ENCODE measurements at regions not wholly inside any gene's neighbourhood (a gene's known extent, or its start where the extent isn't known, plus 50 kb on each side); places are given as distances from the start of the nearest gene placed in this dataset.
"Not testable (repeated sequence)": the region's sequence is repeated elsewhere in the genome, so short reads cannot be mapped to it uniquely, and the experiment has no call there.

- Mint-ChIP-seq H3K4me1 (no peaks in the 10 kb centered on the region), H3K27ac (no peak overlapping the region), H3K27me3 (peaks cover 39% of the 10 kb centered on the region), H3K4me3 (no peak overlapping the region), H3K36me3 (ENCODE audit: low read depth) (no peaks in the 10 kb centered on the region)
- ATAC-seq (no peak), DNase-seq (no peak)
- no peaks in the 10 kb centered on the region for H3K9me3 ChIP-seq (ENCODE audit: control insufficient read depth, low read length, poor library complexity, severe bottlenecking)
Observed at GRCh38 chr10:45136256-45136655, 135.5 kb downstream of the ZNF22 start.

GRCh38 chr10:45144326-45145070, 143.8 kb downstream of the ZNF22 start:
- Mint-ChIP-seq H3K36me3 (ENCODE audit: low read depth) (no peaks in the 10 kb centered on the region), H3K4me3 (no peak overlapping the region), H3K27me3 (peaks cover 58% of the 10 kb centered on the region), H3K4me1 (no peaks in the 10 kb centered on the region), H3K27ac (no peak overlapping the region)
- H3K9me3 ChIP-seq (ENCODE audit: control insufficient read depth, low read length, poor library complexity, severe bottlenecking), result no peaks in the 10 kb centered on the region
- DNase-seq, result no peak
- no peak for ATAC-seq

DNA sequence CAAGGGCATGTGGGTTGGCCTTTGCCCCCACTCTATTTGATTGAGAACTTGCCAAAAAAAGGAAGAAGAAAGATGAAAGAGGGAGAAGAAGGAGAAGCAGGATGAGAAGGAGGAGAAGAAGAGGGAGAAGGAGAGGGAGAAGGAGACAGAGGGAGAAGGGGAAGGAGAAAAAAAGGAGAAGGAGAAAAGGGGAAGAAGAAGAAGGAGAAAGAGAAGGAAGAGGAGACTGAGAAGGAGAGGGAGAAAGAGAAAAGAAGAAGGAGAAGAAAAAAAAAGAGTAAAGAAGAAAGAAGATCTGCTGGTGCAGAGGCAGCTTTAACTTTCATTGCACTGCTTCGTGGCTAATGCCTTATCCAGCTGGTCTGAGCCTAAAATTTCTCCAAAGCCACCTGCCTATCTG, 144.4 kb downstream of the ZNF22 start:
- DNase-seq; H3K4me1 Mint-ChIP-seq; H3K9me3 ChIP-seq (ENCODE audit: control insufficient read depth, low read length, poor library complexity, severe bottlenecking); H3K4me3 Mint-ChIP-seq; ATAC-seq; H3K36me3 Mint-ChIP-seq (ENCODE audit: low read depth); H3K27ac Mint-ChIP-seq: not testable (repeated sequence)
- H3K27me3 Mint-ChIP-seq, result peaks cover 52% of the 10 kb centered on the region

GRCh38 chr10:45147000-45147399, 146.3 kb downstream of the ZNF22 start:
- Mint-ChIP-seq H3K4me3 (no peak overlapping the region), H3K27ac (no peak overlapping the region), H3K4me1 (no peaks in the 10 kb centered on the region), H3K27me3 (peaks cover 43% of the 10 kb centered on the region), H3K36me3 (ENCODE audit: low read depth) (no peaks in the 10 kb centered on the region)
- no peak for DNase-seq
- H3K9me3 ChIP-seq (ENCODE audit: control insufficient read depth, low read length, poor library complexity, severe bottlenecking), result no peaks in the 10 kb centered on the region
- no peak for ATAC-seq

DNA sequence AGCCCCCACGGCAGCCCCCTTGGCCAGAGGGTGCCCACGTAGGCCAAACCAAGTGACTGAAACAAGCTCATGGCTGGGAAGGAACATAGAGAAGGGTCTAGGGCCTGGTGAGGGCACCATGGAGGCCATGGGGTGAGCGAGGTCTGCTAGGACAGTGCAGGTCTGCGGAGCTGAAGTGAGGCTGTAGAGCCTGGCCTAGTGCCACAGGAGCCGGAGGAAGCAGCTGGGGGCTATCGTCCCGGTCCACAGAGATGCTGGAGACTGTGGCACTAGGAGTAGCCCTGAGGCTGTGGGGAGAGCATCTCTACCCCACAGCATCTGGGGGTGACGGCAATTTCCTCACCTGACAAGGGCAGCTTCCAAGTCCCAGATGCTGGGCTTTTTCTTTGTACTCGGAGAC, 150.3 kb downstream of the ZNF22 start:
- H3K27ac Mint-ChIP-seq, result no peak overlapping the region
- H3K27me3 Mint-ChIP-seq, result peaks cover 48% of the 10 kb centered on the region
- peaks cover 2% of the 10 kb centered on the region for H3K36me3 Mint-ChIP-seq (ENCODE audit: low read depth)
- no peaks in the 10 kb centered on the region for H3K4me1 Mint-ChIP-seq
- ATAC-seq (no peak), DNase-seq (no peak)
- no peak overlapping the region for H3K4me3 Mint-ChIP-seq
- H3K9me3 ChIP-seq (ENCODE audit: control insufficient read depth, low read length, poor library complexity, severe bottlenecking), result no peaks in the 10 kb centered on the region

GRCh38 chr10:45151467-45152214, 150.9 kb downstream of the ZNF22 start:
- H3K27ac Mint-ChIP-seq, result no peak overlapping the region
- peaks cover 2% of the 10 kb centered on the region for H3K36me3 Mint-ChIP-seq (ENCODE audit: low read depth)
- ATAC-seq (no peak), DNase-seq (no peak)
- H3K4me3 Mint-ChIP-seq, result no peak overlapping the region
- H3K9me3 ChIP-seq (ENCODE audit: control insufficient read depth, low read length, poor library complexity, severe bottlenecking), result no peaks in the 10 kb centered on the region
- H3K4me1 Mint-ChIP-seq, result no peaks in the 10 kb centered on the region
- H3K27me3 Mint-ChIP-seq, result peaks cover 54% of the 10 kb centered on the region

- ATAC-seq (no peak), DNase-seq (no peak)
- peaks cover 2% of the 10 kb centered on the region for H3K36me3 Mint-ChIP-seq (ENCODE audit: low read depth)
- peaks cover 57% of the 10 kb centered on the region for H3K27me3 Mint-ChIP-seq
- H3K27ac Mint-ChIP-seq, result no peak overlapping the region
- no peaks in the 10 kb centered on the region for H3K9me3 ChIP-seq (ENCODE audit: control insufficient read depth, low read length, poor library complexity, severe bottlenecking)
- no peaks in the 10 kb centered on the region for H3K4me1 Mint-ChIP-seq
- H3K4me3 Mint-ChIP-seq, result no peak overlapping the region
Observed at GRCh38 chr10:45152726-45153125, 152.0 kb downstream of the ZNF22 start.

- Mint-ChIP-seq H3K36me3 (ENCODE audit: low read depth) (peaks cover 2% of the 10 kb centered on the region), H3K4me1 (no peaks in the 10 kb centered on the region), H3K27ac (no peak overlapping the region), H3K4me3 (no peak overlapping the region), H3K27me3 (peaks cover 56% of the 10 kb centered on the region)
- no peak for ATAC-seq
- H3K9me3 ChIP-seq (ENCODE audit: control insufficient read depth, low read length, poor library complexity, severe bottlenecking), result no peaks in the 10 kb centered on the region
- DNase-seq, result no peak
Observed at GRCh38 chr10:45154502-45154901, 153.8 kb downstream of the ZNF22 start.

DNA sequence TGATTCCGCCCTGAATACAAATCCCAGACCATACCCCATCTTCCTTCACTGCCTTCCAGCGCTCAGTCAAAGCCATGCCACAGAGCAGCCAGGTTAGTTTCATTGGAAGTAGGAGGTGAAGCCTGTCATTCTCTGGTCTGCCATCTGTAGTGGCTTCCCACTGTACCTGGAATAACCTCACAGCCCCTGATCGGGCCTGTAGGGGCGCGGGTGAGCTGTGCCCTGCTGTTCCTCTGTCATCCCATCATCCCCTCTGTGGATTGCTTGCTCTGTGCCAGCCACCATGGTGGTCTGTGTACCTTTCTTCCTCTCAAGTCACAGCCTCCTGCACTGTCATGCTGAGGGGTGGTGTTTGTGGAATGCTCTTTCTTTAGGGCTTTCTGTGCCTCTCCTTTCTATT, 155.1 kb downstream of the ZNF22 start:
- Mint-ChIP-seq H3K4me1 (no peaks in the 10 kb centered on the region), H3K27ac (no peak overlapping the region), H3K36me3 (ENCODE audit: low read depth) (peaks cover 2% of the 10 kb centered on the region), H3K27me3 (peaks cover 51% of the 10 kb centered on the region), H3K4me3 (no peak overlapping the region)
- DNase-seq (no peak), ATAC-seq (no peak)
- no peaks in the 10 kb centered on the region for H3K9me3 ChIP-seq (ENCODE audit: control insufficient read depth, low read length, poor library complexity, severe bottlenecking)

DNA sequence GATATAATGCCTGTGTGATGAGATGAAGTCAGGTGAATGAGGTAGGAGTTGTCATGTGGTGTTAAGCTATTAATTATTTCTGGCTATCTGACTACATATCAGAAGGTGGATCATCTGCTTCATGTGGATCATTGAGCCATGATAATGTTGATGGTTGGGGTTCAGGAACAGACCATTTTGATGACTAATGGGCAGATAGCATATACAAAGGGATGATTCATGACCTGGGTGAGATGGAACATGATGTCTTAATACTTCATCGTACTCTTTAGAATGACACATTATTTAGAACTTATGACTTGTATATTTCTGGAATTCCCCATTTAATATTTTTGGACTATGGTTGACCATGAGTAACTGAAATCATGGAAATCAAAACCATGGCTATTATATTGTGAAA, 155.1 kb downstream of the OR13A1 start:
- Mint-ChIP-seq H3K4me1 (no peaks in the 10 kb centered on the region), H3K4me3 (no peak overlapping the region), H3K27ac (no peak overlapping the region), H3K36me3 (ENCODE audit: low read depth) (peaks cover 2% of the 10 kb centered on the region), H3K27me3 (peaks cover 46% of the 10 kb centered on the region)
- ATAC-seq, result no peak
- no peak for DNase-seq
- H3K9me3 ChIP-seq (ENCODE audit: control insufficient read depth, low read length, poor library complexity, severe bottlenecking), result no peaks in the 10 kb centered on the region

- Mint-ChIP-seq H3K27me3 (peaks cover 23% of the 10 kb centered on the region), H3K4me3 (no peak overlapping the region), H3K36me3 (ENCODE audit: low read depth) (no peaks in the 10 kb centered on the region), H3K4me1 (no peaks in the 10 kb centered on the region), H3K27ac (no peak overlapping the region)
- no peak for DNase-seq
- H3K9me3 ChIP-seq (ENCODE audit: control insufficient read depth, low read length, poor library complexity, severe bottlenecking), result no peaks in the 10 kb centered on the region
- ATAC-seq, result no peak
Observed at GRCh38 chr10:45163315-45163975, 152.0 kb downstream of the OR13A1 start.

DNA sequence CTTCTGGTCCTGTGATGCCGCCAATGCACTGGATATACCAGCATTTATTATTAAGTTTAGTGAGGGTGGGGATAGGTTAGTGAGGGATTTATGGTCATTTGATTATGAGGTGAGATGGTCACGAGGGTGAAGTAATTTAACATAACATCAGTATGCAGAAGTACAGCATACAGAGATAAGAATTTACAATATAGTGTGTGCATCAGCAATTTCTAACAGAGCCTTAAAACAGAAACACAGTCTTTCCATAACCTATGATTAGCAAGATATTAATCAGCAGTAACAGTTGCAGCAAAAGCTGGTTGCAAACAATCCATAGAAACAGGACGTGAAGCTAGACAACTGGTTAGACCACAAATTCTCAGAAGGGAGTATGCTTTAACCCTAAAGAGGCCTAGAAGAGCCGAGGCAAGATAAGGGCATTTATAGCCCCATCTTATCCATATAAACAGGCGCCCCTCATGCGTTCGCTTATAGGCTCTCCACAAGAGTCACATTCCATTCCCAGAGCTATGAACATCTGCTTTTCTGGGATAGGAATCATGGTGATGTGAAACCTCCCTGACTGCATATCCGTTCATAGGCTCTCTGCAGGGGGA, 139.8 kb downstream of the OR13A1 start:
- H3K27ac Mint-ChIP-seq; H3K4me1 Mint-ChIP-seq; H3K4me3 Mint-ChIP-seq; H3K9me3 ChIP-seq (ENCODE audit: control insufficient read depth, low read length, poor library complexity, severe bottlenecking); H3K36me3 Mint-ChIP-seq (ENCODE audit: low read depth); ATAC-seq; DNase-seq: not testable (repeated sequence)
- H3K27me3 Mint-ChIP-seq, result peaks cover 52% of the 10 kb centered on the region

DNA sequence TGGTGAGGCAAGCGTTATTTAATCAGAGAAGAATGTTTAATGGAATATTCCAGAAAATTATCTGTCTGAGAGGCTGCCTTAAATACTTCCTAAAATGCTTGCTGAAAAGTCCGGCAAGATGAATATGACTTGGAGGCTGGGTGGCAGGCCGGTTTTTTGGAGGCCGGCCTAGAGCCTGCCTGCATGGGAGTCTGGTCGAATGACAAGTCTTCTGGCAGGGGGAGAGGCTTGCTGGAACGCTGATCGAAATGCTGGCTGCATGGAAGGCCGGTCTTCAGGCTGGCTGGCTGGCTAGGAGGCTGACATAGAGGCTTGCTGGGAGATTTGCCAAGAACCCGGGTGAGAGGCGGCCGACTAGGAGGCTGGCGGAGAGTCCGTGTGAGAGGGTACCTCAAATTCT, 135.7 kb downstream of the OR13A1 start:
- peaks cover 48% of the 10 kb centered on the region for H3K27me3 Mint-ChIP-seq
- H3K4me3 Mint-ChIP-seq, result no peak overlapping the region
- H3K36me3 Mint-ChIP-seq (ENCODE audit: low read depth), result no peaks in the 10 kb centered on the region
- H3K4me1 Mint-ChIP-seq, result peaks cover 2% of the 10 kb centered on the region
- ATAC-seq (no peak), DNase-seq (no peak)
- H3K27ac Mint-ChIP-seq, result no peak overlapping the region
- no peaks in the 10 kb centered on the region for H3K9me3 ChIP-seq (ENCODE audit: control insufficient read depth, low read length, poor library complexity, severe bottlenecking)

Data from T-helper 17 cell (primary cell).